ENCODE measurements at regions not wholly inside any gene's neighbourhood (a gene's known extent, or its start where the extent isn't known, plus 50 kb on each side); places are given as distances from the start of the nearest gene placed in this dataset.
A peak's percentile ranks its signal among the peaks of the same experiment; 100 is the strongest.

DNA sequence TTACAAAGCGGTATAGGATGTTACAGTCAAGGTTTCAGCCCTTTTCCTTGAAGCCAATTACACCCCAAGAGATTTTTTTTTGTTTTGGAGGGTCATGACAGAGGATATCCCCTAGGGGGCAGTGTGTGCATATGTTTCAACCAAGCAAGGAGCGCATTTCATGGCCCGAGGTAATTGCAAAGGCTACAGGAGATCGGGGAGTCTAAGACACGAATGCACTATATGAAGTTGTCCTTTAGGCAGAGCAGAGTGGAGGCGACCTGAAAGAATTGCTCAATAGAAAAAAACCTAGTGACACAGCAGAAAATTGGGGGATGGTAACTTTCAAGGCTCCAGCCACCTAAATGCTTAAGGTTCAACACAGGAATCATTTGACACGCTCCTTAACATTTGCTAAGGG, 219.8 kb upstream of the PARD3B start:
- TF ChIP-seq, protein P1, sequence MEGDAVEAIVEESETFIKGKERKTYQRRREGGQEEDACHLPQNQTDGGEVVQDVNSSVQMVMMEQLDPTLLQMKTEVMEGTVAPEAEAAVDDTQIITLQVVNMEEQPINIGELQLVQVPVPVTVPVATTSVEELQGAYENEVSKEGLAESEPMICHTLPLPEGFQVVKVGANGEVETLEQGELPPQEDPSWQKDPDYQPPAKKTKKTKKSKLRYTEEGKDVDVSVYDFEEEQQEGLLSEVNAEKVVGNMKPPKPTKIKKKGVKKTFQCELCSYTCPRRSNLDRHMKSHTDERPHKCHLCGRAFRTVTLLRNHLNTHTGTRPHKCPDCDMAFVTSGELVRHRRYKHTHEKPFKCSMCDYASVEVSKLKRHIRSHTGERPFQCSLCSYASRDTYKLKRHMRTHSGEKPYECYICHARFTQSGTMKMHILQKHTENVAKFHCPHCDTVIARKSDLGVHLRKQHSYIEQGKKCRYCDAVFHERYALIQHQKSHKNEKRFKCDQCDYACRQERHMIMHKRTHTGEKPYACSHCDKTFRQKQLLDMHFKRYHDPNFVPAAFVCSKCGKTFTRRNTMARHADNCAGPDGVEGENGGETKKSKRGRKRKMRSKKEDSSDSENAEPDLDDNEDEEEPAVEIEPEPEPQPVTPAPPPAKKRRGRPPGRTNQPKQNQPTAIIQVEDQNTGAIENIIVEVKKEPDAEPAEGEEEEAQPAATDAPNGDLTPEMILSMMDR (IDR thresholded peaks at IDR 0.05; ENCODE audit: insufficient read depth, low read length, poor library complexity, severe bottlenecking), result peak; percentile 81
- TF ChIP-seq EZH2phosphoT487 (conservative IDR thresholded peaks at IDR 0.05; ENCODE audit: low read length), result no peak
